ENCODE measurements at regions not wholly inside any gene's neighbourhood (a gene's known extent, or its start where the extent isn't known, plus 50 kb on each side); places are given as distances from the start of the nearest gene placed in this dataset.

GRCh38 chr6:157757430-157758403, 65.3 kb upstream of the SNX9 start:
- H3K27me3 Mint-ChIP-seq (ENCODE audit: low read depth) = peaks cover 44% of the 10 kb centered on the region
- Histone ChIP-seq H3K27ac (ENCODE audit: insufficient read length, low read depth, low read length) (no peak overlapping the region), H2AFZ (ENCODE audit: low read length) (no peak overlapping the region)

More at GRCh38 chr6:157757430-157758403, 65.3 kb upstream of the SNX9 start:
- H4K20me1 ChIP-seq (ENCODE audit: control insufficient read depth, insufficient read depth, insufficient read length) = no peaks in the 10 kb centered on the region
- no peak overlapping the region for H4K8ac ChIP-seq (replicated peaks; ENCODE audit: insufficient read length, low read depth, low read length)
- H3K4me2 ChIP-seq (ENCODE audit: insufficient read depth, insufficient read length, low read length) = no peak overlapping the region
- no peak for TF ChIP-seq CTCF (conservative IDR thresholded peaks at IDR 0.05)
- peaks cover 3 to 21% (median 18%) of the 10 kb centered on the region in 3 experiments; a peak in 4 of 7 replicates for H3K36me3 Mint-ChIP-seq (ENCODE audit: insufficient read depth in 1 of 3, low read depth in 3 of 3)
- H4K5ac ChIP-seq (ENCODE audit: insufficient read length, low read depth, low read length) = no peak overlapping the region
- H3K79me2 ChIP-seq (ENCODE audit: insufficient read depth, low read length) = no peaks in the 10 kb centered on the region
- H3T11ph ChIP-seq (ENCODE audit: low read length) = no peak overlapping the region
- no peaks in the 10 kb centered on the region for H3K27me3 ChIP-seq (ENCODE audit: insufficient read depth, low read length)
- H3K4me1 ChIP-seq (ENCODE audit: insufficient read depth, low read length) = peaks cover 10% of the 10 kb centered on the region; the same call in 1 of the 2 replicates
- H3K9ac ChIP-seq (ENCODE audit: extremely low read depth, insufficient read length, low read length) = no peak overlapping the region
- no peak overlapping the region for H3K56ac ChIP-seq (ENCODE audit: insufficient read length, low read depth, low read length)
- H3K18ac ChIP-seq (ENCODE audit: insufficient read length, low read depth, low read length) = no peak overlapping the region
- H2BK12ac ChIP-seq (ENCODE audit: insufficient read length, low read depth, low read length) = no peak overlapping the region
- H2BK20ac ChIP-seq (ENCODE audit: low read depth, low read length, poor library complexity, severe bottlenecking) = no peak overlapping the region
- WGBS (ENCODE audit: extremely low coverage, insufficient read length, low lambda C conversion rate) = no CpG with 5 or more reads among the region's 7 CpGs
- no peaks in the 10 kb centered on the region for H3K23me2 ChIP-seq (ENCODE audit: insufficient read length, low read depth, low read length, poor library complexity, severe bottlenecking)
- H3K4ac ChIP-seq (ENCODE audit: low read depth, low read length) = no peak overlapping the region
- no peak overlapping the region for H2BK5ac ChIP-seq (ENCODE audit: insufficient read length, low read length)
- peaks cover 5 to 18% of the 10 kb centered on the region in 2 experiments for H3K9me3 Mint-ChIP-seq
- no peak overlapping the region; a peak in 1 of 5 replicates for H3K4me3 Mint-ChIP-seq
- no peak overlapping the region for H3K23ac ChIP-seq (ENCODE audit: insufficient read length, low read depth, low read length)
- no peaks in the 10 kb centered on the region for H3K79me1 ChIP-seq (ENCODE audit: insufficient read depth, low read depth, low read length, poor library complexity, severe bottlenecking)
- no peak overlapping the region for H3K14ac ChIP-seq (ENCODE audit: insufficient read depth, low read length)
- no peak overlapping the region for H2AK5ac ChIP-seq (ENCODE audit: insufficient read length, low read length)
- peak overlapping the region in 1 of 3 experiments; percentile 66; a peak in 1 of 7 replicates for H3K27ac Mint-ChIP-seq
- no peak for DNase-seq
- H3K4me1 Mint-ChIP-seq = peaks cover 42 to 62% of the 10 kb centered on the region in 2 experiments
- H2BK15ac ChIP-seq (ENCODE audit: low read depth, low read length) = no peak overlapping the region
- no peaks in the 10 kb centered on the region for H3K9me3 ChIP-seq (ENCODE audit: control insufficient read depth, low read depth, low read length)
- no peak overlapping the region for H4K91ac ChIP-seq (ENCODE audit: insufficient read length, low read depth, low read length)
- no peak overlapping the region for H2BK120ac ChIP-seq (ENCODE audit: low read depth, low read length, poor library complexity, severe bottlenecking)
